Peyer's patch (tissue), 4 donors: ENCODE measurements at regions not wholly inside any gene's neighbourhood (a gene's known extent, or its start where the extent isn't known, plus 50 kb on each side); places are given as distances from the start of the nearest gene placed in this dataset.
A peak's percentile ranks its signal among the peaks of the same experiment; 100 is the strongest.

Source experiments
- CTCF ChIP-seq, 6 experiments: fragments of 450-650 bp in 4 of 6; fragments of 200-600 bp in 2 of 6; sonication (generic) in 1 of 6; IDR thresholded peaks; one replicate each; pipeline ENCODE4 v1.5.1; 2017 to 2019; ENCODE audit warnings: antibody characterized with exemption in 6 of 6, mild to moderate bottlenecking in 3 of 6, moderate library complexity in 1 of 6
- POLR2A ChIP-seq, 2 donors: fragments of 450-650 bp; IDR thresholded peaks; one replicate each; pipeline ENCODE4 v1.5.1; 2017; ENCODE audit warnings: antibody characterized with exemption in 2 of 2, mild to moderate bottlenecking in 2 of 2, moderate library complexity in 2 of 2

GRCh38 chr10:120336911-120337540 lies 120.0 kb upstream of the PLPP4 start:
- TF ChIP-seq CTCF (IDR thresholded peaks at IDR 0.05) (peak; percentile 23 to 76 (median 56)), POLR2A (IDR thresholded peaks at IDR 0.05) (no peak)
